Activated T-helper 17 cell treated with anti-CD3 and anti-CD28 coated beads, Interleukin-2, amount 50 U/mL, for 72 hours (primary cell): ENCODE measurements at regions not wholly inside any gene's neighbourhood (a gene's known extent, or its start where the extent isn't known, plus 50 kb on each side); places are given as distances from the start of the nearest gene placed in this dataset.
"Not testable (repeated sequence)": the region's sequence is repeated elsewhere in the genome, so short reads cannot be mapped to it uniquely, and the experiment has no call there.

Experiments used
- ATAC-seq: fragments of 150-1000 bp; cut with Tn5 transposase; replicated peaks from 2 replicates; pipeline ENCODE4 v1.10.0; 2021; ENCODE audit warnings: mild to moderate bottlenecking, moderate library complexity
- H3K27ac Mint-ChIP-seq: one replicate; pipeline ENCODE4 v1.8.0; 2022; ENCODE audit warnings: mixed read lengths
- H3K27me3 Mint-ChIP-seq: one replicate; pipeline ENCODE4 v1.8.0; 2022; ENCODE audit warnings: mixed read lengths
- H3K36me3 Mint-ChIP-seq: one replicate; pipeline ENCODE4 v1.8.0; 2022; ENCODE audit warnings: low read depth, mild to moderate bottlenecking, mixed read lengths
- H3K4me1 Mint-ChIP-seq: one replicate; pipeline ENCODE4 v1.8.0; 2022; ENCODE audit warnings: mixed read lengths
- H3K4me3 Mint-ChIP-seq: one replicate; pipeline ENCODE4 v1.8.0; 2022; ENCODE audit warnings: mild to moderate bottlenecking, mixed read lengths
- H3K9me3 Mint-ChIP-seq: one replicate; pipeline ENCODE4 v1.8.0; 2022; ENCODE audit warnings: mixed read lengths

- Mint-ChIP-seq H3K27ac (no peak overlapping the region), H3K4me3 (no peak overlapping the region), H3K4me1 (no peaks in the 10 kb centered on the region)
These were observed 478.5 kb upstream of the CADM1 start for GRCh38 chr11:115982666-115983065.

GRCh38 chr11:115981814-115982471, 477.7 kb upstream of the CADM1 start:
- no peak for ATAC-seq
- H3K4me1 Mint-ChIP-seq: no peaks in the 10 kb centered on the region
- H3K4me3 Mint-ChIP-seq: no peak overlapping the region
- no peaks in the 10 kb centered on the region for H3K36me3 Mint-ChIP-seq
- H3K9me3 Mint-ChIP-seq: peaks cover 6% of the 10 kb centered on the region
- no peak overlapping the region for H3K27ac Mint-ChIP-seq
- peaks cover 4% of the 10 kb centered on the region for H3K27me3 Mint-ChIP-seq

More at GRCh38 chr11:115982666-115983065, 478.5 kb upstream of the CADM1 start:
- ATAC-seq: no peak
- Mint-ChIP-seq H3K27me3 (no peaks in the 10 kb centered on the region), H3K36me3 (no peaks in the 10 kb centered on the region), H3K9me3 (peaks cover 3% of the 10 kb centered on the region)

- no peaks in the 10 kb centered on the region for H3K36me3 Mint-ChIP-seq
- H3K27me3 Mint-ChIP-seq: peaks cover 9% of the 10 kb centered on the region
- no peak overlapping the region for H3K27ac Mint-ChIP-seq
- H3K4me1 Mint-ChIP-seq: no peaks in the 10 kb centered on the region
- no peak for ATAC-seq
- H3K9me3 Mint-ChIP-seq: peaks cover 5% of the 10 kb centered on the region
- no peak overlapping the region for H3K4me3 Mint-ChIP-seq
These were observed 476.9 kb upstream of the CADM1 start for GRCh38 chr11:115981104-115981481.

- Mint-ChIP-seq H3K9me3 (peaks cover 5% of the 10 kb centered on the region), H3K4me3 (no peak overlapping the region), H3K27me3 (peaks cover 14% of the 10 kb centered on the region), H3K4me1 (no peaks in the 10 kb centered on the region), H3K36me3 (no peaks in the 10 kb centered on the region), H3K27ac (no peak overlapping the region)
- ATAC-seq: no peak
These were observed 476.3 kb upstream of the CADM1 start for GRCh38 chr11:115980337-115981103.

- Mint-ChIP-seq H3K27me3 (peaks cover 14% of the 10 kb centered on the region), H3K9me3 (peaks cover 5% of the 10 kb centered on the region), H3K4me3 (no peak overlapping the region), H3K4me1 (no peaks in the 10 kb centered on the region), H3K36me3 (no peaks in the 10 kb centered on the region), H3K27ac (no peak overlapping the region)
- no peak for ATAC-seq
These were observed 470.5 kb upstream of the CADM1 start for GRCh38 chr11:115974703-115975102.

- not testable (repeated sequence) for H3K4me1 Mint-ChIP-seq, H3K9me3 Mint-ChIP-seq, H3K36me3 Mint-ChIP-seq, ATAC-seq, H3K4me3 Mint-ChIP-seq, H3K27ac Mint-ChIP-seq, H3K27me3 Mint-ChIP-seq
These were observed 463.0 kb upstream of the CADM1 start for GRCh38 chr11:115967203-115967602.

GRCh38 chr11:115965767-115966504, 461.7 kb upstream of the CADM1 start:
- Mint-ChIP-seq H3K4me3 (no peak overlapping the region), H3K27me3 (no peaks in the 10 kb centered on the region), H3K27ac (no peak overlapping the region), H3K9me3 (no peaks in the 10 kb centered on the region), H3K4me1 (no peaks in the 10 kb centered on the region), H3K36me3 (no peaks in the 10 kb centered on the region)
- no peak for ATAC-seq

GRCh38 chr11:115964091-115964490, 459.9 kb upstream of the CADM1 start:
- H3K27me3 Mint-ChIP-seq: no peaks in the 10 kb centered on the region
- H3K27ac Mint-ChIP-seq: no peak overlapping the region
- no peak for ATAC-seq
- no peak overlapping the region for H3K4me3 Mint-ChIP-seq
- H3K9me3 Mint-ChIP-seq: no peaks in the 10 kb centered on the region
- no peaks in the 10 kb centered on the region for H3K4me1 Mint-ChIP-seq
- no peaks in the 10 kb centered on the region for H3K36me3 Mint-ChIP-seq

GRCh38 chr11:115963156-115963555, 458.9 kb upstream of the CADM1 start:
- Mint-ChIP-seq H3K9me3 (no peaks in the 10 kb centered on the region), H3K27ac (no peak overlapping the region), H3K27me3 (no peaks in the 10 kb centered on the region), H3K4me3 (no peak overlapping the region), H3K4me1 (no peaks in the 10 kb centered on the region), H3K36me3 (no peaks in the 10 kb centered on the region)
- no peak for ATAC-seq

- ATAC-seq: no peak
- no peaks in the 10 kb centered on the region for H3K36me3 Mint-ChIP-seq
- H3K27ac Mint-ChIP-seq: no peak overlapping the region
- H3K4me3 Mint-ChIP-seq: no peak overlapping the region
- no peaks in the 10 kb centered on the region for H3K4me1 Mint-ChIP-seq
- no peaks in the 10 kb centered on the region for H3K27me3 Mint-ChIP-seq
- no peaks in the 10 kb centered on the region for H3K9me3 Mint-ChIP-seq
These were observed 457.2 kb upstream of the CADM1 start for GRCh38 chr11:115961159-115962003.

GRCh38 chr11:115959081-115959486, 454.9 kb upstream of the CADM1 start:
- no peaks in the 10 kb centered on the region for H3K27me3 Mint-ChIP-seq
- ATAC-seq: no peak
- H3K27ac Mint-ChIP-seq: no peak overlapping the region
- H3K4me1 Mint-ChIP-seq: no peaks in the 10 kb centered on the region
- H3K36me3 Mint-ChIP-seq: no peaks in the 10 kb centered on the region
- no peak overlapping the region for H3K4me3 Mint-ChIP-seq
- H3K9me3 Mint-ChIP-seq: no peaks in the 10 kb centered on the region

- Mint-ChIP-seq H3K27me3 (no peaks in the 10 kb centered on the region), H3K27ac (no peak overlapping the region), H3K4me1 (no peaks in the 10 kb centered on the region), H3K36me3 (no peaks in the 10 kb centered on the region), H3K9me3 (no peaks in the 10 kb centered on the region), H3K4me3 (no peak overlapping the region)
- no peak for ATAC-seq
These were observed 454.1 kb upstream of the CADM1 start for GRCh38 chr11:115958089-115959000.

GRCh38 chr11:115955803-115956202, 451.6 kb upstream of the CADM1 start:
- no peak for ATAC-seq
- Mint-ChIP-seq H3K27ac (no peak overlapping the region), H3K27me3 (no peaks in the 10 kb centered on the region), H3K36me3 (no peaks in the 10 kb centered on the region), H3K4me1 (no peaks in the 10 kb centered on the region), H3K9me3 (peaks cover 5% of the 10 kb centered on the region), H3K4me3 (no peak overlapping the region)
